ENCODE measurements at regions not wholly inside any gene's neighbourhood (a gene's known extent, or its start where the extent isn't known, plus 50 kb on each side); places are given as distances from the start of the nearest gene placed in this dataset.

DNA sequence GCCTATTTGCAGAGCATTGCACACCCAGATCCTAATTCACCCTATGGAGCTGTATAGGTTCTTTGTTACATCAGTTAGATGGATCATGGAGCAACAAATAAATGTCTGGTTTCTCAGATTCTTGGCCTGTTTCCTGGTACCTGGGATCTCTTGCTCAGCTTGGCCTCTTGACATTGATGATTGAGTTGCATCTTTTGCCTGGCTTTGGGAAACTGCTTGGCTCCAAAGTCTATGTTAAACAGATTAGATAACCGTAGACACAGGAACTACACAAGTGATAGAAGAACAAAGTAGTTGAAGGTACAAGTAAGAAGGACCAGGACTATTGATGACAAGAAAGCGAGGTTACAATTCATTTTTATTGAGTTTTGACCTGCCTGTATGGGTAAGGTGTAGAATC is 77.3 kb downstream of the TMEM100 start (continued):
- TF ChIP-seq, protein P1, sequence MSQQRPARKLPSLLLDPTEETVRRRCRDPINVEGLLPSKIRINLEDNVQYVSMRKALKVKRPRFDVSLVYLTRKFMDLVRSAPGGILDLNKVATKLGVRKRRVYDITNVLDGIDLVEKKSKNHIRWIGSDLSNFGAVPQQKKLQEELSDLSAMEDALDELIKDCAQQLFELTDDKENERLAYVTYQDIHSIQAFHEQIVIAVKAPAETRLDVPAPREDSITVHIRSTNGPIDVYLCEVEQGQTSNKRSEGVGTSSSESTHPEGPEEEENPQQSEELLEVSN (IDR thresholded peaks at IDR 0.05): no peak
- TF ChIP-seq BACH1 (IDR thresholded peaks at IDR 0.05; ENCODE audit: low read length) (no peak), JUND (IDR thresholded peaks at IDR 0.05; ENCODE audit: low read length) (no peak)

All from H1 (cell line).